ENCODE measurements at regions not wholly inside any gene's neighbourhood (a gene's known extent, or its start where the extent isn't known, plus 50 kb on each side); places are given as distances from the start of the nearest gene placed in this dataset.

DNA sequence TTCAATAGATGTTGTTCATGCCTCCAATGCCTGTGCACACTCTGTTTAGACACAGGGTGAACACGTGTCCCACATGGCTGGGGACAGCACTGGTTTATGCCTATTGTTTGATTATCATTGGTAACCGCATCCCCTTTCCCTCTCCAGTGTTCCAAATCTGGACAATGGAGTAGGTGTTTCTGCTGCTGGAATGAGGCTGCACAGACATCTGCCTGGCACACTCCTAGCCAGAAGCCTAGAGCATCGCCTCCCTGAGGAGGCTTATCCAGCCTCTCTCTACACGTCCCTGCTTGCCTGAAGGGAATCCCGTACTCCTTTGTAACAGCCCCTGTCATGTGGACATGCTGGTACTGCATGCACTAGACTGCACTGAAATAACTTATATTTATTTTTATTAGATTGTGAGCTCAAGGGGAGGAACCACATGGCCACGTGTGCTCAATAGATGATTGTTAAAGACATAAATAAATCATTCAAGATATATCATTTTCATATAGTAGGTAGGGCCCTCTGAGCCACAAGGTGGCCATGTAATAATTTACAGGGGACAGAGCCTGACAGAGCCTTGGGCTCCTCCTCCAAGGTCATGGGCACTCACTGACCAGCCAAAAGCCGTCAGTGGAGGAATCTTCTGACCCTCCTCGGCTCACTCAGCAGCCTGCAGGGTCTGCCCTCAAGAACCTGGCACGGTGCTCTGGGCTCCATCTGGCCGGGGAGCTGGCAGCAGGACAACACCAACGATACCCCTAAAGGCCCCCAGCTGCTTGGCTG, 310.9 kb upstream of the ZNF32 start:
- no peak for DNase-seq (ENCODE audit: low read depth)

DNA sequence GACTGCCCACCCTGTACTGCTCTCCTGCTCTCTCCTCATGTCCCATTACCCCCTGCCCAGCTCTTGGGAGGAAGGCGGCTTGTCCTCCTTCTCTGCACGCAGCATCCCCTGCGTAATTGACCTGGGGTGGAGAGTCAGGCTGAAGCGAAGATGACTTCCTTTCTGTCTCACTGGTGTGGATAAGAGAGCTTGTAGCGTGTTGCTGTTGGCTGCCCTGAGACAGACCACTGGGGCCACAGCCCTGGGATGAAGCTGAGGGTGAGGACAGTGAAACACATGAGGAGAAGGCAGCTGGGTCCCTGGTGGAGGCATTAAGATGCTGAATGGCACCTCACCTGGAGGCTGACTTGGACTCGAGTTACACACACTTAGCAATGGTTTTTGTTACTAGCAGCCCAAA, 310.3 kb upstream of the ZNF32 start:
- no peak for DNase-seq (ENCODE audit: low read depth)

DNA sequence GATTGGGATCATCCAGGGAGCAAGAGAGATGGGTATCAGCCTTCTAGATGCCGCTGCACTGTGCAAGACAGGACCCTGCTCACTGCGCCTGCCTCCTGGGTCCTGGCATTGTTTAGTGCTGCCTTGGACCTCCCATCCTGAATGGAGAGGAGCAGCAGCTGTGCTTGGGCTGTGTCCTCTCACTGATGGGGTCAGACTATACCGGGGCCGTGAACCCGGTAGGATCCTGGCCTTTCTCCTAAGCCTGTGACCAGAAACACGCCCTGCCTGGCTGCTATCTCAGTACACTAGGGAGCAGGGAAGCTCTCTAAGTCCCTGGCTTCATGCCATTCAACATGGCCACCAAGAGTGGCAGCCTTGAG, 309.4 kb upstream of the ZNF32 start:
- no peak for DNase-seq (ENCODE audit: low read depth)

DNA sequence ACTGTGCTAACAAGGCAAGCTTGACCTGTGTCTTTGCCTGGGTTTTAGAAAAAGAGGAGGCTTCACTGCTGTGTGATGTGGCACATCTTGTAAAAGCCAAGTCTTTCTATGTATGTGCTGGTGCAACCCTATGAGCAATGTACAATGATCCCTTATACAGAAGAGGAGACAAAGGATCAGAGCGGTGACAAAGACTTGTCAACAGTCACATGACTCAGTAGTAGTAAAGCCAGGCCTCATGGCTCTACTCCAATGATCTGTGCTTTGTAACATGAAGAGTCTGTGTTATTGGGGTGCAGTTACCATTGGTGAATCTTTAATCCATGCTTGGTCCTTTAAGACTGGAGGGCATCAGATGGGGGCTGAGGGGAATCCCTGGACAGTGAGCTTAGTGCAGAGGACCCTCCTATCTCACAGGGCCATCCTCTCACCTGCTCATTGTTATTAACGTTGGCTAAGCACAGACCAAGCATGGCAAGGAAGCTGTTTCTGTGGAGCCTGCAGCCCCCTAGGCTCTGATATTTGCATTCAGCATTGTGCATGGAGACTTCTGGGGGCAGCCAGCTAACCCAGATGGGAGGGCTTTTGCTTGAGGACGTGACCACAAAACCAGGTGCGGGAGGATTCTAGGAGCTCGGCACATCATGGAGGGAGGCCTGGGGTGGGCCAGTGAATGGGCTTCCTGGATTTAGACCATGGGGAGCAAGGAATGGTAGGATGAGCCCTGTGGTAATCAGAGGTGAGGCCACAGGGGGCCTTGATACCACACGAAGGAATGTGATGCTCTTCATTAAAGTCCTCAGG, 308.8 kb upstream of the ZNF32 start:
- DNase-seq (ENCODE audit: low read depth): no peak

DNA sequence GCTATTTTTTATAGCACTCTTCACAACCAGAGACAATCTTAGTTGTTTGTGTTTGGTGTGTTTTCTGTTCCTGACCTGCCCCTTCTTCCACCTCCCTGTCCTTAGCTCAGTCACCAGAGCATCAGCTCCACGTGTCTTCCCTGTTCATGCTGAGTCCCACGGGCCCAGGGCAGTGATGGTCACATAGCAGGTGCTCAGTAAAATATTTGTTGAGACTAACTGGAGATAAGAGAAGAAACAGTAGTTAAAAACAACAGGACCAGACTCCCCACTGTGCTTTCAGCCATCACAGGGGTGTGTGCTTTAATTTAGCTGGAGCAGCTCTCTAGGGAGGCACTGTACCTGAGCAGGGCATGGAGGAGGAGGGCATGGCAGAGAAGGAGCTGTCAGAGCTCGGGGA, 307.3 kb upstream of the ZNF32 start:
- DNase-seq (ENCODE audit: low read depth): no peak

DNA sequence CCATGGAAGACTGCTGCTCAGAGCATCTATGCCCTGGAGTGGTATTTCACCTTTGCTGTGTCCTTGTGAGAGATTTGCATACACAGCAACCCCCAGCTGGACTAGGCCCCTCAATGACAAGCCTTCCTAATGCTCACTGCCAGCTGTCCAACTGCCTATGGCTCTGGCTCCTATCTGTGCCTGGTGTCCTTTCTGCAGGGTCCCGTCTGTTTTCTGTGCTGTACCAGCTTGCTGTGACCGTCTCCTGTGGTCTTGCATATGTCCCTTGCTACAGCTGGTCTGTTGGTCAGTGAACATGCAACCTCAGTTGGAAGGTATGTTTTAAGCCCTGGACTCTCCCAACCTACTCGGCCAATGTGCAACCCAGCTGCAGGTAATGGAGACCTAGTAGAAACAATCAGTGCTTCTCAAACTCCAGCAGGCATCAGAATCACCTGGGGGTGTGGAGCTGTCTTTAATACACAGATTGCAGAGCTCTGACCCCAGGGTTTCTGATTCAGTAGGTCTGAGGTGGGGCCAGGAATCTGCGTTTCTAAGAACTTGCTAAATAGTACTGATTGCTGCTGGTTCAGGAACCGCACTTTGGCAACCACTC, 306.4 kb upstream of the ZNF32 start:
- no peak for DNase-seq (ENCODE audit: low read depth)

DNA sequence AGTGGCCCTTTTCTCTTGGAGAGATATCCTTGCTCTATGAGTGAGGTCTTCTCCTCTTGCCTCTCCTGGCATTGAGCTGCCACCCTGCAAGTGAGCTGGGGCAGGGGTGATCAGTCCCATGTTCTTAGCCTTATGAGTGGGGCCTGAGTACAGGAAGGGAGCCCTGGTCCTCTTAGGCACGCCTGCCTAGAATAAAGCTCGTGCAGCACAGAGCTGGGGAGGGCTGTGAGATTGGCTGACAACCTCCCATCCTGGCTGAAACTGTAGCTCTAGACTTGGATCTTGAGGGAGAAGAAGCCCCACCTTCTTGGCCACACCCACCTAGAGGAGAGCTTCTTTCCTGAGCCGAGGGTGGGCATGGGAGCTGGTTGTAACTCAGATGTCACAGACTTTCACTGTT, 305.0 kb upstream of the ZNF32 start:
- no peak for DNase-seq (ENCODE audit: low read depth)

DNA sequence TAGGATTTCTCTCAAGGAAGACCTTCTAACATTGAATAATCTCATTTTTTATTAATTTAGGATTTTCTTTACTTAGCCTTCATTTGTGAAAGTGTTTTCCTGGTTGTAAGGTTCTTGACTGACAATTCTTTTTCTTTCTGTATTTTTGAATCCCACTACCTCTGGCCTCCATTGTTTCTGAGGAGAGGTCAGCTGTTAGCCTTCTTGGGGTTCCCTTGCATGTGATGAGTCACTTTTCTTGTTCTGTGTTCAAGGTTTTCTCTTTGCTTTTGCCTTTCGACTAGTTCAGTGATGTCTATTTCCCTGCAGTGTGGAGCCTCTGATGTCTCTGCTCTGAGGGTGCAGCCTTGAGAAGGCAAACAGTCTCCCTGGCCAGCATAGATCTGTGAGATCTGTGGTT, 304.1 kb upstream of the ZNF32 start:
- DNase-seq (ENCODE audit: low read depth): no peak

DNA sequence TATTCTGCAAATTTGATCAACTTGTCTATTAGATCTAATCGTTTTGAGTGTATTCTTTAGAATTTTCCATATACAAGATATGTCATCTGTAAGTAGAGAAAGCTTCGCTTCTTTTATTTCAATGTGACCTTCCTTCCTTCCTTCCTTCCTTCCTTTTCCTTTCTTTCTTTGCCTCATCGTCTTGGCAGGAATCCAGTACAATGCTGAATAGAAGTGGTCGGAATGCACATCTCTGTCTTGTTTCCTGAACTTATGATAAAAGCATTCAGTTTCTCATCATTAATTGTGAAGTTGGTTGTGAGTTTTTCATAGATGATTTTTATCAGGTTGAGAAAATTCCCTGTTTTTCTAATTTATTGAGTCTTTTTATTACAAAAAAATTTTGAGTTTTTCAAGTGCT, 300.7 kb upstream of the ZNF32 start:
- no peak for DNase-seq (ENCODE audit: low read depth)

DNA sequence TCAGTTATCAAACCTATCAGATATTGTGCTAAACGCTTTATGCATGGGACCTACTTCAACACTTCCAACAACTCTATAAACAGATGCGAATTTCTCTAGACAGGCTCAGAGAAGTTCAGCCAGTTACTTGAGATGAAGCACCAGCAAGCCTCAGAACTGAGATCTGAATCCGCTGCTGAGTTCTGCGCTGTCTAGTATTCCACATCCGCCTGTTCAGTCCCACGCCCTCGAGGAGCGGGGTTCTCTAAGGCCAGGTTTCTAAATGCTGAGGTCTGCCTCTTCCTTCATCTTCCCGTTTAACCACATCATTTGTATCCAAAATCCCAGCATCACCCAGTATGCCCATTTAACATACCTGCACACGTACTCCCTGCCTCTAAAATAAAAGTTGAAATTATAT, 297.8 kb upstream of the ZNF32 start:
- no peak for DNase-seq (ENCODE audit: low read depth)

DNA sequence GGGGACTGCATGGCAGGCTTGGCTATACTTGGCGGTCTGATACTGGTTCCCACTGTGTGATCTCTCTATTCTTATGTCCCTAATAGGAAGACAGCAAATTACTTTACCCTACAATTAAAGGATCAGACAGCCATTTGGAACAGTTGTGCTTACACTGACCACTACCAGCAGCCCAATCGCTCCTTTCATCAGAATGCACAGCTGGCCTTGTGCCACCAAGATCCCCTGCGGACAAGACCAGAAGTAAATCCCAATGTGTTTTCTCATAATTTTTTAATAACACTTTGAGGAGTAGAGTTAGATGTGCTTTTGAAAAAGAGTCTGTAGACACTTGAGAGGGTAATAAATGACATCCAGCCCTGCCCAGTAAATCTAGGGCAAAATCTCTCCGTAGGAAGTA, 297.2 kb upstream of the ZNF32 start:
- DNase-seq (ENCODE audit: low read depth): no peak

DNA sequence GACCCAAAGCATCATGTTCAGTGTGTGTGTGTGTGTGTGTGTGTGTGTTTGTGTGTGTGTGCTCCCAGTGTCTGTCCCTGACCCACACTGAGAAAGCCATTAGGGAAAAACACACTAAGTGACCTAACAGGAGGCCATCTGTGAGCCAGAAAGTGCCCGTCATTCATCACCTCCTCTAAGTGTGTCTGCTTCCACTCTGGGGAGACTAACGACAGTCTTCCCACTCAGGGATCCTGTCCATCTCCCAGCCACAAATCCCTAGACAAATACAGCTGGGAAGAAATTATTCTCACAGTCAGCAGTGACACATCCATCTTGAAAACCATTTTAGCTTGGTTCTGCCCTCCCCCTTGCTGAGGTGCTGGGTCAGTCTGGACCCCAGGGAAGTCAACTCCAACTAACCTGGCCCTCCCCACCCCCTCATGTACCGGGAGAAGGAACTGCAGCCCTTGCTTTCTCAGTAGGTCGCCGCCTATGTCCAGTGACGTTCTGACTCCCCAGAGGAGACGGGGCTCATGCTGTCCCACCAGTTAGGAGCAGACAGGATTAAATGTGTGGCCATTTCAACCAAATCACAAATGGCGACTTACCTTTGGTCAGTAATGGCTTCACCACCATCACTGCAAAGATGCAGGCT, 296.5 kb upstream of the ZNF32 start:
- no peak for DNase-seq (ENCODE audit: low read depth)

DNA sequence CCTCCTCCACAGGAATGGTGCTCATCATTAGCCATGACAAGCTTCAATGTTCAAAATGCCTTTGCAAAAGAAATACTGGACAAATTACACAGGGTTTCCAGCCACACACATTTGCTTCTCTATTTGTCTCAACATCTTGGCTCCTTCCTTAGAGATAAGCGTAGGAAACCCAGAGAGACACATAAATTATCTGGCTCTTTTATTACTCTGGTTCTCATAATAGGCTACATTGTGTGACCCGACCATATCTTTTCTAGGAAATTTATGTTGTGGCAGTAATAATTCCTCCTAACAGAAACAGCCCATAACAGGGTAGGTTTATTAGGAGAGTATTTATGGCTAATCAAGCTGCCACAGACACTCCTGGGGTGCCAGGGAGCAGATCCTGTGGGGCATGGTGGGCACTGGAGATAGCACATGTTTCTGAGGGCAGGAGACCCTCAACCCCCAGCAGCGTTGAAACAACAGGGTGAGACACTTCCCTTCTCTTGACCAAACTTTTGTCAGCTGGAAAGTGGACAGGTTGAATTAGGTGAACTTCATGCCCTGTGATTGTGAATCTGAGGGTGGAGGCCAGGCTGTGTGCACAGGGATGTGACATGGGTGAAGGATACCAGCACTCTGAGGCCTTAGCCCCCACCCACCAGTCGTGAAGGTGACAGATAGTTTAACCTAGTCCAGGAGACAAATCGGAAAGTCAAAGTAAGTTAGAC, 295.9 kb upstream of the ZNF32 start:
- no peak for DNase-seq (ENCODE audit: low read depth)

DNA sequence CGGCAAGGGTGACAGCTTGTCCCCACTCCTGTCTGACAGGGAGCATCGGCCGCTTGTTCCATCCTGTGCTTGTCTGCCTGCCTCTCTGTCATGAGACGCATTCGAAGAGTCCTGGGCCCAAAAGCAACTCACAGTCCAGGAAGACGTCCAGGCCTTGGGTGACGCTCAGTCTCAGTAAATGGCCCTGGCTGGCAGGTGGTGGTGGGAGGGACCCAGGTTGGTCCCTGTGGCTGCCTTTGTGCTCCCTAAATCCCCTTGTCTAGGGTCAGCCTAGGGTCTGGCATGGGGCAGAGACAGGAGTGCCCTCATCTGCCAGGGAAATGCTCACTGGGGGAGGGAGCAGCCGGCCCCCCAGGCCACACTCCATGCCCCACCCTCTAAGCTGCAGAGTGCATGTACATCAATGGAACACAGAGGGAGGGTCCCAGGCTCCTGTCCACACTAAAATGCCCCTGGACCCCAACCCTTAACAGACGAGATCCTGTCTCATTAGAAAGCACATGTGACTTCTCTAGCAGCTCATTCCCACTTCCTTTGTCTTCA, 295.2 kb upstream of the ZNF32 start:
- DNase-seq (ENCODE audit: low read depth): no peak

DNA sequence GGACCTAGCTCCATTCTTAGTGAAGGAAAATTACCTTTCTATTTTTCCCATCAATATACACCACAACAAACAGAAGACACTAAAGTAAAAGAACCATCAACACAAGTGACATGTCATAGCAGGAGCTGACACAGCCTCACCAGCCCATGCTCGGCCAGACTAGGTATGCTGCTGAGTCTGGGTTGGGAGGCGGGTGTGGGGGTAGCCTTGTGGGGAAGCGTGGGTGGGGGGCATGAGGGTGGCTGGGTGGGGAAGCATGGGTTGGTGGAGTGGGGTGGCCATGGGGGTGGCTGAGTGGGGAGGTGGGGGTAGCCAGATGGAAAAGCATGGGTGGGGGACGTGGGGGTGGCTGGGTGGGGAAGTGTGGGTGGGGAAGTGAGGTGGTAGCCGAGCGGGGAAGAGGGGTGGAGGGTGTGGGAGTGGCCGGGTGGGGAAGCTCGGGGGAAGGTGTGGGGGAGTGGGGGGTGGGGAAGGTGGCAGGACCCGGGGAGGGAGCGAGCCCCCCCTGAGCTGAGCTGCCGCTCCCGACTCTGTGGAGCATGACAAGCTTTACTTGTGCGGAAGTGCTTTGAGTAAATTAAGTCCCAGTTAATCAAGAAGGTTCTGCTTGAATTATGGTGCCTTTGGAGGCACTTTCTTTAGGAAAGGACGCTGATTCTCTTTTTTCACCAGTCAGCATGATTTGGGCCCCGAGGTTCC, 294.6 kb upstream of the ZNF32 start:
- no peak for DNase-seq (ENCODE audit: low read depth)

DNA sequence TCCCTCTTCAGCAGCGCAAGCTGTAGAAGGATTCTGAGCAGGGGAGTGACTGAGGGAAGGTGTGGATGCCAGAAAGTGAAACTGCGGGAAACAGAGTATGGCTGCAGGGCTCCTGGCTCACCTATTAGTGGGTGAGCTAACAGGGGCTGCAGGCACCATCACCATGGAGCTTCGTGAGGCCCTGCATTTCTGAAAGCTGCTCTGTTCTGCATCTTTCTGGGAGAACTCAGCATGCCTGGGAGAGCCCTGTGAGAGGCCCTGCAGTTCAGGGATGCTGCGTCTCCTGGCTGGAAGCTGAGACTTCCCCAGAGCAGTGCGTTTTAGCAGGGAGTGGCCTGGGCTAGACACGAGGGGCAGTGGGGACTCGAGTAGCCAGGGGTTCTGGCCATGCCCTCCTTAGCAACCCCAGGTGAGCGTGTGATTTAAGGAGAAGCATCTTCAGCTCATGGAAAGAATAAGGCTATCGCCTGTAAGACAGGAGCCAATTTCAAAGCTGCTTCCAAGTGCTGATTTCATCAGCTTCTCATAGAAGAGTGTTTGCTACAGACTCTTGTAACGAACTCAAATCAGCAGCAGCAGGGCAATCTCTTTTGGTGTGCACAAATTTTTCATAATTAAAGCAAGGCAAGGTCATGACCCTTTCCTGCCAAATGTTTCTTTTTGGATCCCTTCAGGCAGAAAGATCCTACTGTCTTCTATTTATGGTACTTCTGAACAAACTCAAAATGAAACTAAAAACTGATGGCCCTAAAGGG, 293.6 kb upstream of the ZNF32 start:
- no peak for DNase-seq (ENCODE audit: low read depth)

DNA sequence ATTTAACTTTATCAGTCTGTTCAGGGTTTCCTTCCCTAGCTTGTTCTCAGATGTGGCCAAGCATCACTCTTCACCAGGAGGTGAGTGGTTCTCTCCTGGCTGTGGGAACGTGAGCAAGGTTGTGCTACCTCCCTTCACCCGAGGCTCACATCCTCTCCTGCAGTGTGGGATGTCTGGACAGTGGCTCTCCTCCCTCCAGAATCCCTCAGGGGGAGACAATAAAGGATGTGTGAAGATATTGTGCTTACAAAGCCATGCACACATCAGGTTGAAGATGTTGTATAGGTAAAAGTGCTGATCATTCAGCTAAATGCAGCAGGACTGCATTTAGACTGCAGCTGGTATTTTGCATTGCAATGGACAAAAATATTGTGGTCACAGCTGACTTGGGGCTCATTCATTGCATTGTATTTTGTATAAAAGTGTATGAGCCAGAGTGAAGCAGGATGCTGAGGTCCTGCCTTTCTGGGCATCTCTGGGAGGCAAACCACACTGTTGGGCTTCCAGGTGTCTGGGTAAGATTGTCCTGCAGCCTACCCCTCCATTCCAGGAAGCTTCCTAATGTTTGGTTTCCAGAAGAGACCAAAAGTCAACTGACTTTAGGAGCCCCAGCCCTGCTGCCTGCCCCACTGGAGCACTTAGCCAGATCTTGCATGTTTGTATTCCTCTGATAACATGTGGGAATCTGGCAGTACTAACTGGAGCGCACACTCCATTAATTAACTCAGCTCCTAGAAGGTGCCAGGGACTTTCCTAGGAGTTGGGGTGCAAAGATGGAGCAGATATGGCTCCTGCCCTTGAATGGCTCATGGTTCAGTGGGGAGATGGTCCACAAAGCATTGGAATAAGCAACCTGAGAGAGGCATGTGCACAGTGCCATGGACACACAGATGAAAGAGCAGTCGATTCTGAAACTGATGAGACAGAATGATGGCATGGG, 292.5 kb upstream of the ZNF32 start:
- DNase-seq (ENCODE audit: low read depth): no peak

DNA sequence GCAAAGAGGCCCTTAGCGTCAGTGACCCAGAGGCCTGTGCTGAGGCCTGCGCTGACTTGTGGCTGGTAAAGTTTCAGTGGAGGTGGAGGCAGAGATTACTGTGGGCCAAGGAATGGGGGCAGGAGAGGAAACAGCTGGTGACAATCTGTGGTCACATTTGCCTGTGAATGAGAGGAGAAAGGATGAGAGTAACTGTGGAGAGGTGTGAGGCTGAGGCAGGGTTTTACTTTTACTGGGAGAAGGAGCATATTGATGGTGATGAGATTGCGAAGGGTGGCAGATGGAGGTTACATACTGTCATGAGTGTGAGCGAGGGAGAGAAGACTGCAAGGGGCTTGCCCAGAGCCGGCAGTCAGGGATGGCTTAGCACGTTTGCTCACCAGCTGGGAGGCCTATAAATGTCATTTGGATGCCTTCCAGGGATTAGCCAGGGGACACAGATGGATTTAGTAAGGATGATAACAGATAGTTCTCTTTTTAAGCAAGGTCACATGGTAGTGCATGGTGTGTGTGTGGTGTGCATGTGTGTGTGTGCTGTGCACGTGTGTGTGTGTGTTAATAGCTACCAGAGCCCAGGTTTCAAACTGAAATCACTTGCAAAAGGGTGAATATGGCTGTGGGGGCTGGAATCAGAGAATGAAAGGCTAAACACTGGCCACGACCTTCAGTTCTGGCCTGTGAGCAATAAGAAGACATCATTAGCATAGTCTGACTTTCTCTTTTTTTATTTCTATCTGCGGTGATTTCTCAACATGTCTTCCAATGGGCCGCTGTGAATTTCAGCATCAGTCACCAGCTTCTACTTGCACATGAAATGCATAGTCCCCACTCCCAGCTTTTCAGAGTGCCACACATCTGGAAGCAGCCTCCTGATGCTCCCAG, 291.5 kb upstream of the ZNF32 start:
- DNase-seq (ENCODE audit: low read depth): peak; percentile 32

Data from LHCN-M2 (cell line).